ENCODE measurements at regions not wholly inside any gene's neighbourhood (a gene's known extent, or its start where the extent isn't known, plus 50 kb on each side); places are given as distances from the start of the nearest gene placed in this dataset.

DNA sequence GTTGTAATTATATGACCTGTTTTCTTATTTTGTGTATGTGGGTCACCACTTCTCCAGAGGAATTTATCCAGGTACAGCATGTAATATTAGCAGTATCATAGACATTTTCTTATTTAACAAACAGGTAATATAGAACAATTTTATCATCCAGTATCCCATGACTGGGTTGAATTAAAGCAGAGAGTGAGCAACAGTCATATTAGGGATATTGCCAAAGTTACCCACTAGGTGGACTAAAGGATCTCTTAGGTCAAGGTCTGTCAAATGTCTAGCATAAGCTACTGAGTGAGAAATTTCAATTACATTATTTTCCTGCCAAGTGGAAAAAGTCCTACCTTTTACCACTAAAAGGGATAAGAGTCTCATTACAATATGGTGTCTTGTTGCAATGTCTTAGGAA, 62.1 kb upstream of the TRIM9 start:
- TF ChIP-seq, protein P1, sequence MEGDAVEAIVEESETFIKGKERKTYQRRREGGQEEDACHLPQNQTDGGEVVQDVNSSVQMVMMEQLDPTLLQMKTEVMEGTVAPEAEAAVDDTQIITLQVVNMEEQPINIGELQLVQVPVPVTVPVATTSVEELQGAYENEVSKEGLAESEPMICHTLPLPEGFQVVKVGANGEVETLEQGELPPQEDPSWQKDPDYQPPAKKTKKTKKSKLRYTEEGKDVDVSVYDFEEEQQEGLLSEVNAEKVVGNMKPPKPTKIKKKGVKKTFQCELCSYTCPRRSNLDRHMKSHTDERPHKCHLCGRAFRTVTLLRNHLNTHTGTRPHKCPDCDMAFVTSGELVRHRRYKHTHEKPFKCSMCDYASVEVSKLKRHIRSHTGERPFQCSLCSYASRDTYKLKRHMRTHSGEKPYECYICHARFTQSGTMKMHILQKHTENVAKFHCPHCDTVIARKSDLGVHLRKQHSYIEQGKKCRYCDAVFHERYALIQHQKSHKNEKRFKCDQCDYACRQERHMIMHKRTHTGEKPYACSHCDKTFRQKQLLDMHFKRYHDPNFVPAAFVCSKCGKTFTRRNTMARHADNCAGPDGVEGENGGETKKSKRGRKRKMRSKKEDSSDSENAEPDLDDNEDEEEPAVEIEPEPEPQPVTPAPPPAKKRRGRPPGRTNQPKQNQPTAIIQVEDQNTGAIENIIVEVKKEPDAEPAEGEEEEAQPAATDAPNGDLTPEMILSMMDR (IDR thresholded peaks at IDR 0.05; ENCODE audit: poor library complexity), result no peak
- TF ChIP-seq EZH2phosphoT487 (IDR thresholded peaks at IDR 0.05; ENCODE audit: low read depth, severe bottlenecking, unreplicated experiment) (no peak), EZH2 (IDR thresholded peaks at IDR 0.05; ENCODE audit: borderline replicate concordance) (no peak)

Data from hepatocyte (in vitro differentiated cells).